GM12874 (cell line): ENCODE measurements at regions not wholly inside any gene's neighbourhood (a gene's known extent, or its start where the extent isn't known, plus 50 kb on each side); places are given as distances from the start of the nearest gene placed in this dataset.

Experiments
- CTCF ChIP-seq: IDR thresholded peaks from 2 replicates; pipeline ENCODE4 v1.5.1; 2011; ENCODE audit warnings: low read depth, mild to moderate bottlenecking, control low read depth, low read length, moderate library complexity; ENCODE audit not compliant: insufficient read depth

- no peak for TF ChIP-seq CTCF
These were observed 84.7 kb upstream of the TNFAIP3 start for GRCh38 chr6:137782166-137783039.

GRCh38 chr6:137783710-137784109 lies 83.3 kb upstream of the TNFAIP3 start:
- no peak for TF ChIP-seq CTCF

- TF ChIP-seq CTCF = no peak
These were observed 82.5 kb upstream of the TNFAIP3 start for GRCh38 chr6:137784583-137784982.

- TF ChIP-seq CTCF = no peak
These were observed 80.0 kb upstream of the TNFAIP3 start for GRCh38 chr6:137787016-137787415.

GRCh38 chr6:137788248-137788647 lies 78.8 kb upstream of the TNFAIP3 start:
- no peak for TF ChIP-seq CTCF

- TF ChIP-seq CTCF = no peak
These were observed 75.5 kb upstream of the TNFAIP3 start for GRCh38 chr6:137791281-137792159.
